C4-2B (cell line): ENCODE measurements at regions not wholly inside any gene's neighbourhood (a gene's known extent, or its start where the extent isn't known, plus 50 kb on each side); places are given as distances from the start of the nearest gene placed in this dataset.

Experiments
- H3K27ac ChIP-seq: fragments of 450-650 bp; 2 replicates; pipeline ENCODE4 v1.5.1; 2017
- CTCF ChIP-seq: fragments of 450-650 bp; conservative IDR thresholded peaks from 2 replicates; pipeline ENCODE4 v1.5.1; 2017; ENCODE audit warnings: mild to moderate bottlenecking
- ZFX ChIP-seq: fragments of 450-650 bp; IDR thresholded peaks from 2 replicates; pipeline ENCODE4 v1.6.1; 2017

GRCh38 chr7:17031906-17032551, 150.2 kb upstream of the AGR3 start:
- H3K27ac ChIP-seq = no peak overlapping the region
- TF ChIP-seq CTCF (peak; percentile 11), ZFX (no peak)

GRCh38 chr7:17033245-17033644, 151.5 kb upstream of the AGR3 start:
- peak overlapping the region; percentile 19; the same call in 1 of the 2 replicates for H3K27ac ChIP-seq
- TF ChIP-seq CTCF (no peak), ZFX (no peak)

GRCh38 chr7:17036584-17036983, 154.8 kb upstream of the AGR3 start:
- TF ChIP-seq ZFX (no peak), CTCF (no peak)

GRCh38 chr7:17037356-17037755, 155.6 kb upstream of the AGR3 start:
- no peak overlapping the region for H3K27ac ChIP-seq
- TF ChIP-seq CTCF (no peak), ZFX (no peak)

More at GRCh38 chr7:17036584-17036983, 154.8 kb upstream of the AGR3 start:
- H3K27ac ChIP-seq = no peak overlapping the region

GRCh38 chr7:17038160-17038782, 156.5 kb upstream of the AGR3 start:
- TF ChIP-seq ZFX (no peak), CTCF (no peak)
- no peak overlapping the region for H3K27ac ChIP-seq

- no peak overlapping the region for H3K27ac ChIP-seq
- no peak for TF ChIP-seq ZFX
- TF ChIP-seq CTCF = no peak
These were observed 157.0 kb upstream of the AGR3 start for GRCh38 chr7:17038783-17039170.

- no peak for TF ChIP-seq ZFX
- TF ChIP-seq CTCF = no peak
- peak overlapping the region; percentile 57; the same call in 1 of the 2 replicates for H3K27ac ChIP-seq
These were observed 157.6 kb upstream of the AGR3 start for GRCh38 chr7:17039372-17039771.
